GM21367 (cell line): ENCODE measurements at regions not wholly inside any gene's neighbourhood (a gene's known extent, or its start where the extent isn't known, plus 50 kb on each side); places are given as distances from the start of the nearest gene placed in this dataset.

Source experiments
- ATAC-seq: cut with Tn5 transposase; IDR thresholded peaks from one replicate; pipeline ENCODE4 v1.9.1; 2021; ENCODE audit not compliant: unreplicated experiment

DNA sequence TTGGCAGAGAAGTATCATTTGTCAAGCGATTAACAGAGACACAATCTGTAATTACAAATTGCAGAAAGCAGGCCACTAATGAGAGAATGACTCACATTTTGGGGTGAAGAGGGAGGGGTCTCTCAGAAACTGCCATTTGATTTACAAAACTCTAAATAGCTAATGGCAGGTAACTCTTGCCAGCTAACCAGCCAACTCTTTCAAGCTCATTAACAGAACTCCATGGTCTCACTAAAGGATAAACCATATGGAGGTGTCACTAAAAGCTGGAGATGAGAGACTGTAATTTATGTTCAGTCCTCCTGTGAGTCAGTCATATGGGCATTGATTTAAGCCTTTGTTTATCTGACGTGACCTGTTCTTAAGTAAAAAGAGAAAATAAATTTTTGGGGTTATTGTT, 336.4 kb downstream of the FOXG1 start:
- no peak for ATAC-seq

DNA sequence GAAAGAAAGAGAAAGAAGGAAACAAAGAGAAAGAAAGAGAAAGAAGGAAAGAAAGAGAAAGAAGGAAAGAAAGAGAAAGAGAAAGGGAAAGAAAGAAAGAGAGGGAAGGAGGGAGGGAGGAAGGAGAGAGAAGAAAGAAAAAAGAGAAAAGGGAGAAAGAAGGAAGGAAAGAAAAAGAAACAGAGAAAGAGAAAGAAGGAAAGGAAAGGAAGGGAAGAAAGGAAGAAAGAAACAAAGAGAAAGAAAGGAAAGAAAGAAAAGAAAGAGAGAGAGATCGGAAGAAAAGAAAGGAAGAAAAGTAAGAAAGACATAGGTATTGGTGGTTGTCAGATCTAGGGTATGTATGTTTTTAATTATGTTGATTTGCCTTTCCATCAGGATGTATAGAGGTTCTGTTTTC, 342.3 kb downstream of the FOXG1 start:
- no peak for ATAC-seq

DNA sequence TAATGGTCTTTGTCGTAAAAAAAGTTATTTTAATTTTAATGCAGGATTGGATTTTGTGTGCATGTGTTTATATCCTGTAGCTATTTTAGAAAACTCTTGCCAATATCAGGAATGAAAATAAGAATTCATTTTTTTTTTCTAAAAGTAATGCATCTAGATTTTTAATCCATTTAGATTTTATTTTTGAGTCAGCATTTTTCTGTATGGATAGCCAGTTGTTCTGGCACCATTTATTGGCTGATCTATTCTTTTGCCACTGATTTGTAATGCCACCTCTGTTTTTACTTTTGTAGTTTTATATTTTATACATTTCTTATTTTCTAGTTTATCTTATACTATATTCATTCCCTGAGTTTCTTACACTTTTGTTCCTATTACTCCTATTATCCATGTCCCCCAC, 343.0 kb downstream of the FOXG1 start:
- no peak for ATAC-seq

DNA sequence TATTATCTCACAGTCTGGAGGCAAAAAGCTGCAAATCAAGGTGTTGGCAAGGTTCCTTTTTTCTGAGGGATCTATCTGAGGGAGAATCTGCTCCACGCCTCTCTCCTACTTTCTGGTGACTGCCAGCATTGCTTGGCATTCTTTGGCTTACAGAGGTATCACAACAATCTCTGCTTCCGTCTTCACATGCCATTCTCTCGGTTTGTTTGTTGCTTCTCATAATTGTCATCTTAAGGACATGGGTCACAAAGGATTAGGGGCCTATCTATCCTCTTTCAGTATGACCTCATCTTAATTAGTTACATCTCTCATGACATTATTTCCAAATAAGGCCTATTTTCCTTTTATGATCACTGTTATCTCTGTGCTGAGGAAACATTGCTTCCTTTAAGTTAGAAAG, 345.0 kb downstream of the FOXG1 start:
- no peak for ATAC-seq

DNA sequence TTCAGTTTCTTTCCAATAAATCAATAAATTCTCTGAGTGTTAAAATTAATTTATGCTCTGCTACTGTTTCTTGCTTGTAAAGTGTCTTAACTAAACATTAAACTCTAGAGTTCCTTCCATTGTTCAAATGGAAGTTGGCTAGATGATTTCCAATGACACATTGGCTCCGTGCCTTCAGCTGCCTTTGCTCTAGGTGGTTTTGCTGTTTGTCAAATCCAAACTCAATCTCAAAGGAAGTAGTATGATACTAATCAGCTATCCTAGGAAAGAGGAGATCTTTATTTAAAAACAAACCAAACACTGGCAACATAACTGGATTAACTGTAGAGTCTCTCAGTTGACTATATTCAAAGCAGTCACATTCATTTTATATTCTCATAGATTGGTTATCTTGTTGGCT, 356.4 kb downstream of the FOXG1 start:
- ATAC-seq: no peak

DNA sequence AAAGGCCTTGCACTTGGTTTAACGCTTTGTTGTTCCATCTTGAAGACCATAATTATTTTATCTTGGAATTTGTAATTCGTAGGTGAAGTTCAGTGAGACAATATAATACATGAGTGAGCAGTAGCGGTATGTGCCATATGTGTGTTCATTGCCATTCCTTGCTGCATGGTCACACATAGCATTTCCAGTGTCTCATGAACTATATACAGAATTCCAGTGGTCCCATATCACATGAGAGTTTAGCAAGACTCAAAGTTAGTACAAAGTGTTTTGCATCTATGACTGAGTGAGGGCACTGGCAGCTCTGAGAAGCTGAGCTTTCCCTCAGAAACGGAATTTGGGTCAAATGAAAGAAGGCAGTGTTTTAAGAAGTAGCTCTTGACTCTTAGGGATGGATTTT, 359.8 kb downstream of the FOXG1 start:
- ATAC-seq: no peak

DNA sequence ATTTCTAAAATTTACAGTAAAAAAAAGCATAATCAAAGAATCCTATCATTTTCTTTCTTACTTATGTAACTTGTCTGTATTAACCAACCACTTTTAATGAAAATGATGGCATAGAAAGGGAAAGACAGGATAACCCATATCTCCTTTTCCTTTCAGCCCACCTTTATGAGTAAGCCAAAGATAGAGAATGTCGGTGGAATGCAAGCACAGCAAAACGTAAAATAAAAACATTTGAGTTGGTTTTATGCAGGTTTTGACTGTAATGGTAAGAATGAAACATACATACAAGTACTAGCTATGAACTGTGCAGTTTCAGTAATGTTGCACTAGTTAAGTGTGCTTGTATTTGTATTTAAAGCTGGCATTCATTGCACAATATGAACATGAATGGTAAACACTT, 360.3 kb downstream of the FOXG1 start:
- no peak for ATAC-seq

GRCh38 chr14:29140016-29140415, 373.4 kb downstream of the FOXG1 start:
- ATAC-seq: no peak

- ATAC-seq: no peak
Measured at GRCh38 chr14:29144621-29145020, 378.0 kb downstream of the FOXG1 start.

DNA sequence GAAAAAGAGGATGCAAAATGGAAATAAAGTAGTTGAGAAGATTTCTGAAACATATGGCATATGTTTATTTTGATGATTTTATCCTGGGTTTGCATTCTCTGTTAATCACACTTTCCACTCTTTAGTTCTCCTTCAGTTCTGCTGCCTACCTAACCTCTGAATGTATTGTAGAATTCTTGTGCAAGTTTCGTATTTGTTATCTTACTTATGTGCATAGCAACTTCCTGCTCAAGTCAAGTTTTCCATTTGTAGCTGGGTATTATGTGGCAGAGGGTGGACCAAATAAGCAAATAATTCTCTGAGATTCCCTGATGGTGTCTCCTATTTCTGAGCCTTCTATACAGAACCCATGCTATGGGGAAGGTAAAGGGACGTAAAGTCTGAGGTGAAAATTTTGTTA, 381.6 kb downstream of the FOXG1 start:
- no peak for ATAC-seq

GRCh38 chr14:29149798-29150197, 383.2 kb downstream of the FOXG1 start:
- ATAC-seq: no peak

DNA sequence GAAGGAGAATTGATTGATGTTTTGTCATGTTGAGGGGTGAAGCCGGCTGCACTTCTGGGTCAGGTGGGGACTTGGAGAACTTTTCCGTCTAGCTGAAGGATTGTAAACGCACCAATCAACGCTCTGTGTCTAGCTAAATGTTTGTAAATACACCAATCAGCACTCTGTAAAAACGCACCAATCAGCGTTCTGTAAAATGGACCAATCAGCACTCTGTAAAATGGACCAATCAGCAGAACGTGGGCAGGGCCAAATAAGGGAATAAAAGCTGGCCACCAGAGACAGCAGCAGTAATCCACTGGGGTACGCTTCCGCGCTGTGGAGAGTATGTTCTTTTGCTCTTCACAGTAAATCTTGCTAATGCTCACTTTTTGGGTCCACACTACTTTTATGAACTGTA, 384.1 kb downstream of the FOXG1 start:
- no peak for ATAC-seq

DNA sequence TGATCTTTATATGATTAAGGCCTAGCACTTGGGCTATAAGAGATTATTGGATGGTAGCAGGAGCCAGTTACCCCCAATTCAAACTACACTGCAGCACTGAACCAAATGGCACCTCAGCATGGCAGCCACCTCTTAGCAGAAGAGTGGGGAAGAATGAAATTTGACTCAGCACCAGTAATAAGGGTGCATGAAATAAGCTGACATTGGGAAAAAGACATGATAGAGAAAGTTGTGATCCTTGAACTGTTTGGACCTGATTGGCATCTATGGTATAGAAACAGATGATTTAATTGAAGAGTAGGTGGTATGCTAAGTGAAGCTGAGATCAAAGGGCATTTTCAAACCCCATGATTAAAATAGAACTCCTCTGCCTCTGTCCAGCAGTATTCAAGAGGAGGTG, 389.5 kb downstream of the FOXG1 start:
- no peak for ATAC-seq

GRCh38 chr14:29161593-29161992, 395.0 kb downstream of the FOXG1 start:
- no peak for ATAC-seq

GRCh38 chr14:29163109-29163508, 396.5 kb downstream of the FOXG1 start:
- ATAC-seq: no peak

GRCh38 chr14:29165431-29165830, 398.8 kb downstream of the FOXG1 start:
- ATAC-seq: no peak

DNA sequence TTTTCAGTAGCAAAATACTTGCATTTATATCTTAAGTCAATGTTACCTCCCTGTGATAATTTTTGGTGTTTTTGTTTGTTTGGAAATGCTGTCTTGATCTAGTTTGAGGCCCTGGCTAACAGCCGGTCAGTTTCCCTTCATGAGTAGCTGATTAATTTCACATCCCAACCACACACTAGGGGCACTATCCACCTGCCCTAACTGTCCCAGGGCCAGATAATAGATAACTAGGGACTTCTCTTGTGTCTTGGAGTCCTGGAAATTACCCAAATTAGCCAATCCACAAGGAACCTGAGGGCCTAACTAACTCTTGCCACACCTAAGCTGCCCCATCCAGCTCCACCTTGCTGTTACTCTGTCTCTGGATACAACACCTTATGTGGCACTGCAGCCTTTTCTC, 399.9 kb downstream of the FOXG1 start:
- ATAC-seq: no peak

DNA sequence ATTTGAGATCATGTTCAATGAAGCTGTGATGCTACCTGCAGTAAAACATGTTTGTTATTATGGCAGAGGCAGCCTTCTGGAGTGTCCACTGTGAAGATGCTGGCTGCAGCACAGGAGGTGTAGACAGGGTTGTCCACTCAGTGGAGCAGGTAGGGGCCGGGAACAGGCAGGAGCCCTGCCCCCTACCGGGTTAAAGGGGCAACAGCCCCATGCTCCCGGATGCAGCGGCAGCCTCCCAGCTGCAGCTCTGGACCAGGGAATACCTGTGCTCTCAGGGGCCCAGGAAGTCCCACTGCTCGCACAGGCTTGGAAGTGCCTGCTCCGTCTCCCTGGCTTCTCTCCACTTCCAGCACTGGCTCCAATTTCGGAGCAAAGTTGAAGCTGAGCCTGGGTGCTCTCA, 401.6 kb downstream of the FOXG1 start:
- ATAC-seq: no peak

- no peak for ATAC-seq
Measured at GRCh38 chr14:29169408-29169807, 402.8 kb downstream of the FOXG1 start.

GRCh38 chr14:29175706-29176105, 409.1 kb downstream of the FOXG1 start:
- ATAC-seq: no peak

DNA sequence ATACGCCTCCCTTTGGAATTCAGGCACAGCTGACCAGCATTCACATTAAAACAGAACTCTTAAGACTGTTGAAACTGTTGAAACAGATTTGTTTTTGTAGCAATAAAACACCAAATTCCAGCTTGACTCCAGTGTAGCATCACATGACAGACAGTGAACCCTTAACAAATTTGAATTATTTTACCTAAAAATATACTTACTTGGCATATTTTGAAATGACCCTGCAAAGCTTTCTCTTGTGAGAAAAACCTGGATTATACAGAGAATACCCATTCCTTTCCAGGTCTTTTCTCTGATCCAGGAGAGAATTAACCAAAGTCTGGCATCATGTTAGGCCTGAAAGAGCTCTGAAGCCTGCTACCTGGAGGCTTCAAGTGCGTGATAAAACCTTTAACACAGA, 410.3 kb downstream of the FOXG1 start:
- ATAC-seq: no peak

- ATAC-seq: no peak
Measured at GRCh38 chr14:29178971-29179370, 412.4 kb downstream of the FOXG1 start.

- ATAC-seq: no peak
Measured at GRCh38 chr14:29191092-29191491, 424.5 kb downstream of the FOXG1 start.

DNA sequence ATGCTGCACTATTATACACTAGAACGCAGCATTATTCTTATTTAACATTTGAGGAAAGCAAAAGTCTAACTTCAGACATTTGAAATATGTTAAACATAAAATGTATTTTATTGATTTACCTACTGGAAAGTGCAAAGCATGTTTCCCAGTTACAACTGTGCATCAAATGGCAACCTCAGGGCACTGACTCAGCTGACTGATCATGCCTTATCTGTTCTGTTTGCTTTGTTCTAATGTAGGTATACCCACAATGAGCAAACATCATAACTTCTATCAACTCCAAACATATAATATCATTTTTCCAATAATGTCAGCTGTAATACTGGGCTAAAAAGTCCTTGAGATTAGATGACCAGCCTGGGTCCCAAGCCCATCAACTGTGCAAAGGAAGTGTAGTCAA, 431.0 kb downstream of the FOXG1 start:
- ATAC-seq: no peak
